ENCODE measurements at regions not wholly inside any gene's neighbourhood (a gene's known extent, or its start where the extent isn't known, plus 50 kb on each side); places are given as distances from the start of the nearest gene placed in this dataset.

DNA sequence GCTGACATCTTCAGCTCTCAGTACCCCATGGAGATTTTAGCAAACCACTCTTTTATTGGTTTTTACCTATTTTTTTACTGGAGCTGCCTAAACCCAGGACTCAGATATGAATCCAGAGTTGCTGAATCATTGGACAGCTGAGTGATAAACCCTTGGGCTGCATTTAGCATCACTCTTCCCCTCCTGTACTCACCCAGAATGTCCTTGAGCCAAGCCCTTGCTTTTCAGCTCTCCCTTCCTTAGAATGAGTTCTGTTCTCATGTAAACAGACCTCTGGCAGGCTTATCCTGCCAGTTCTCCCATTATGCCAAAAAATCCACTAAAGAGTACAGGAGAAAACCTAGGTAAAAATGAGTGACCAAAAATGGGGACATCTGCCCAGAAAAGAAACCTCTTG, 200.1 kb upstream of the POU2AF2 start:
- FAIRE-seq (no peak), DNase-seq (ENCODE audit: low read depth) (no peak)
- no peaks in the 10 kb centered on the region for H3K27me3 ChIP-seq (ENCODE audit: control insufficient read depth, insufficient read depth, low read length)
- H3K4me3 ChIP-seq (ENCODE audit: low read depth, low read length): no peak overlapping the region
- TF ChIP-seq, protein P1, sequence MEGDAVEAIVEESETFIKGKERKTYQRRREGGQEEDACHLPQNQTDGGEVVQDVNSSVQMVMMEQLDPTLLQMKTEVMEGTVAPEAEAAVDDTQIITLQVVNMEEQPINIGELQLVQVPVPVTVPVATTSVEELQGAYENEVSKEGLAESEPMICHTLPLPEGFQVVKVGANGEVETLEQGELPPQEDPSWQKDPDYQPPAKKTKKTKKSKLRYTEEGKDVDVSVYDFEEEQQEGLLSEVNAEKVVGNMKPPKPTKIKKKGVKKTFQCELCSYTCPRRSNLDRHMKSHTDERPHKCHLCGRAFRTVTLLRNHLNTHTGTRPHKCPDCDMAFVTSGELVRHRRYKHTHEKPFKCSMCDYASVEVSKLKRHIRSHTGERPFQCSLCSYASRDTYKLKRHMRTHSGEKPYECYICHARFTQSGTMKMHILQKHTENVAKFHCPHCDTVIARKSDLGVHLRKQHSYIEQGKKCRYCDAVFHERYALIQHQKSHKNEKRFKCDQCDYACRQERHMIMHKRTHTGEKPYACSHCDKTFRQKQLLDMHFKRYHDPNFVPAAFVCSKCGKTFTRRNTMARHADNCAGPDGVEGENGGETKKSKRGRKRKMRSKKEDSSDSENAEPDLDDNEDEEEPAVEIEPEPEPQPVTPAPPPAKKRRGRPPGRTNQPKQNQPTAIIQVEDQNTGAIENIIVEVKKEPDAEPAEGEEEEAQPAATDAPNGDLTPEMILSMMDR (IDR thresholded peaks at IDR 0.05; ENCODE audit: insufficient read depth, low read length, severe bottlenecking): no peak
- no peaks in the 10 kb centered on the region for H3K36me3 ChIP-seq (ENCODE audit: control insufficient read depth, insufficient read depth, low read length)

DNA sequence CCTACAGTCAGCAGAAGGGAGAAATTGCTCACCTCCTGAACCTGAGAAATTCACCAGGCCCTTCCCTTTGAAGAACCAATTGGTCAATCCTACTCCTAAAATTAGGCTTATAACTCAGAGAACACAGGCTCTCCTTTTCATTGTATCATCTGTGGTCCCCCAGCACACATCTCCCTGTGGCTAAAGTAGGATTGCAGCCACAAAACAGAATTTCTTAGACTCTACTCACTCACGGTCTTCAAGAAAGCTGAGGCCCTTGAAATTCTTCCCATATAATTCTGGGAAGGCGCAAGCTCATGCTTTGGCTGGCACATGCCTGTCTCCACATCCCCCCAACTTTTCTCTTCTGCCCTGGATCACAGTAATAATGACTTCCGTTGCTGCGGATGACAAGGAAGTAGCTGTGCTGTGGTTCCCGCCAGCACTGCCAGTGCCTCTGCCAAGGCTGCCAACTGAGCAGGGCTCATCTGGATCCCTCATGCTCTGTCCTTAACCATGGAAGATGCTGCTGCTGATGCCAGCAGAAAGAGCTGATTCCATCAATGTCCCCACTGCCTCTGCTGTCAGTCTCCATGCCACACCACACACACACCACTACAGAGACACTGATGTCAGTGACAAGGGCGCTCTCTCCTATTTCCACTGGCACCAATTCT, 200.6 kb upstream of the POU2AF2 start:
- Histone ChIP-seq H3K36me3 (ENCODE audit: control insufficient read depth, insufficient read depth, low read length) (no peaks in the 10 kb centered on the region), H3K27me3 (ENCODE audit: control insufficient read depth, insufficient read depth, low read length) (no peaks in the 10 kb centered on the region), H3K4me3 (ENCODE audit: low read depth, low read length) (no peak overlapping the region)
- no peak for DNase-seq (ENCODE audit: low read depth)
- TF ChIP-seq, protein P1 (IDR thresholded peaks at IDR 0.05; ENCODE audit: insufficient read depth, low read length, severe bottlenecking): no peak
- FAIRE-seq: no peak

GRCh38 chr11:111039982-111040381, 205.5 kb upstream of the POU2AF2 start:
- FAIRE-seq: no peak
- H3K27me3 ChIP-seq (ENCODE audit: control insufficient read depth, insufficient read depth, low read length): no peaks in the 10 kb centered on the region
- no peak overlapping the region for H3K4me3 ChIP-seq (ENCODE audit: low read depth, low read length)
- H3K36me3 ChIP-seq (ENCODE audit: control insufficient read depth, insufficient read depth, low read length): no peaks in the 10 kb centered on the region
- no peak for DNase-seq (ENCODE audit: low read depth)
- TF ChIP-seq, protein P1 (IDR thresholded peaks at IDR 0.05; ENCODE audit: insufficient read depth, low read length, severe bottlenecking): no peak

- DNase-seq (ENCODE audit: low read depth) (no peak), FAIRE-seq (no peak)
- H3K4me3 ChIP-seq (ENCODE audit: low read depth, low read length): no peak overlapping the region
- TF ChIP-seq, protein P1 (IDR thresholded peaks at IDR 0.05; ENCODE audit: insufficient read depth, low read length, severe bottlenecking): no peak
- no peaks in the 10 kb centered on the region for H3K27me3 ChIP-seq (ENCODE audit: control insufficient read depth, insufficient read depth, low read length)
- no peaks in the 10 kb centered on the region for H3K36me3 ChIP-seq (ENCODE audit: control insufficient read depth, insufficient read depth, low read length)
These were observed 209.8 kb upstream of the POU2AF2 start for GRCh38 chr11:111035746-111036145.

- no peak for FAIRE-seq
- Histone ChIP-seq H3K36me3 (ENCODE audit: control insufficient read depth, insufficient read depth, low read length) (no peaks in the 10 kb centered on the region), H3K27me3 (ENCODE audit: control insufficient read depth, insufficient read depth, low read length) (peaks cover 3% of the 10 kb centered on the region), H3K4me3 (ENCODE audit: low read depth, low read length) (no peak overlapping the region)
- TF ChIP-seq, protein P1 (IDR thresholded peaks at IDR 0.05; ENCODE audit: insufficient read depth, low read length, severe bottlenecking): no peak
- no peak for DNase-seq (ENCODE audit: low read depth)
These were observed 219.3 kb upstream of the POU2AF2 start for GRCh38 chr11:111026241-111026640.

GRCh38 chr11:111021131-111021530, 224.4 kb upstream of the POU2AF2 start:
- no peaks in the 10 kb centered on the region for H3K36me3 ChIP-seq (ENCODE audit: control insufficient read depth, insufficient read depth, low read length)
- no peak for DNase-seq (ENCODE audit: low read depth)
- FAIRE-seq: no peak
- peaks cover 3% of the 10 kb centered on the region for H3K27me3 ChIP-seq (ENCODE audit: control insufficient read depth, insufficient read depth, low read length)
- H3K4me3 ChIP-seq (ENCODE audit: low read depth, low read length): no peak overlapping the region
- TF ChIP-seq, protein P1 (IDR thresholded peaks at IDR 0.05; ENCODE audit: insufficient read depth, low read length, severe bottlenecking): no peak

Measured in bronchial epithelial cell (primary cell).